B cell (primary cell): ENCODE measurements at regions not wholly inside any gene's neighbourhood (a gene's known extent, or its start where the extent isn't known, plus 50 kb on each side); places are given as distances from the start of the nearest gene placed in this dataset.

Source experiments
- ATAC-seq: fragments of 200-7000 bp; cut with Tn5 transposase; one replicate; pipeline ENCODE4 v1.10.0; 2021; ENCODE audit warnings: low read depth, mild to moderate bottlenecking, moderate number of reproducible peaks, moderate library complexity
- CTCF ChIA-PET: fragments of 350-600 bp; sonication (Branson Sonifier 250); formaldehyde crosslinking; loops from one replicate; lab custom pipeline; 2021; ENCODE audit warnings: antibody characterized with exemption, inconsistent platforms; lab: Charles Lee
- POLR2A ChIA-PET: fragments of 350-600 bp; sonication (Branson Sonifier 250); formaldehyde crosslinking; loops from one replicate; lab custom pipeline; 2021; ENCODE audit warnings: antibody characterized with exemption; lab: Charles Lee
- DNase-seq: peaks from one replicate; pipeline ENCODE4 v3.0.0; 2013
- H2AFZ ChIP-seq: 2 replicates; pipeline ENCODE4 v1.6.1; 2012; ENCODE audit warnings: mild to moderate bottlenecking, low read depth, low read length; ENCODE audit not compliant: insufficient read depth, poor library complexity, severe bottlenecking
- H3K27ac ChIP-seq, 2 donors: 1 replicate in 1 of 2; 2 replicates in 1 of 2; pipeline ENCODE4 v1.5.1; 2012 to 2013; ENCODE audit warnings: low read length in 2 of 2, mild to moderate bottlenecking in 2 of 2, moderate library complexity in 1 of 2
- H3K27me3 ChIP-seq, 4 experiments: fragments of 200-600 bp in 1 of 4; sonication (generic) in 1 of 4; replicated peaks in 1 of 4; 1 replicate in 2 of 4; 2 replicates in 2 of 4; pipeline versions ENCODE4 v1.6.1 to v1.7.0; 2013 to 2016; ENCODE audit warnings: low read length in 3 of 4, mild to moderate bottlenecking in 2 of 4, mixed read lengths in 1 of 4, moderate library complexity in 1 of 4; ENCODE audit not compliant: insufficient read depth in 4 of 4, control insufficient read depth in 3 of 4; ENCODE audit errors: control extremely low read depth in 1 of 4
- H3K36me3 ChIP-seq, 2 experiments: replicated peaks in 1 of 2; 1 replicate in 1 of 2; 2 replicates in 1 of 2; pipeline versions ENCODE4 v1.6.1 to v1.7.1; 2013; ENCODE audit warnings: low read length in 1 of 2; ENCODE audit not compliant: insufficient read depth in 2 of 2, control insufficient read depth in 1 of 2; ENCODE audit errors: control extremely low read depth in 1 of 2, extremely low read depth in 1 of 2
- H3K4me1 ChIP-seq, 2 donors: fragments of 200-600 bp in 1 of 2; sonication (generic) in 1 of 2; 1 replicate in 1 of 2; 2 replicates in 1 of 2; pipeline versions ENCODE4 v1.5.1 to v1.6.1; 2013 to 2017; ENCODE audit warnings: low read length in 2 of 2; ENCODE audit not compliant: control insufficient read depth in 2 of 2, insufficient read depth in 2 of 2
- H3K4me2 ChIP-seq: replicated peaks from 2 replicates; pipeline ENCODE3; 2012; ENCODE audit warnings: mild to moderate bottlenecking, low read depth, low read length; ENCODE audit not compliant: poor library complexity, severe bottlenecking
- H3K4me3 ChIP-seq, 5 experiments: fragments of 200-600 bp in 1 of 5; sonication (generic) in 1 of 5; 1 replicate in 3 of 5; 2 replicates in 2 of 5; pipeline versions ENCODE4 v1.5.1 to v1.7.0; 2011 to 2016; ENCODE audit warnings: low read length in 4 of 5, mild to moderate bottlenecking in 4 of 5, low read depth in 2 of 5, control low read depth in 1 of 5, moderate library complexity in 1 of 5; ENCODE audit not compliant: insufficient read depth in 1 of 5; ENCODE audit errors: control extremely low read depth in 1 of 5, extremely low read depth in 1 of 5
- H3K79me2 ChIP-seq: fragments of 200-600 bp; sonication (generic); one replicate; pipeline ENCODE4 v1.6.0; 2016; ENCODE audit warnings: low read length; ENCODE audit not compliant: control insufficient read depth, insufficient read depth
- H3K9ac ChIP-seq: fragments of 200-600 bp; sonication (generic); 2 replicates; pipeline ENCODE4 v1.6.1; 2017; ENCODE audit warnings: mild to moderate bottlenecking, low read length, moderate library complexity
- H3K9me3 ChIP-seq, 3 donors: one replicate each; pipeline versions ENCODE4 v1.6.1 to v1.7.1; 2013; ENCODE audit warnings: low read length in 2 of 3; ENCODE audit not compliant: control insufficient read depth in 2 of 3, insufficient read depth in 1 of 3; ENCODE audit errors: control extremely low read depth in 1 of 3
- H4K20me1 ChIP-seq: 2 replicates; pipeline ENCODE4 v1.6.0; 2012; ENCODE audit warnings: mild to moderate bottlenecking, low read length; ENCODE audit not compliant: insufficient read depth, control insufficient read depth, poor library complexity, severe bottlenecking
- H3K27ac Mint-ChIP-seq: one replicate; pipeline ENCODE4 v1.8.0; 2021; ENCODE audit warnings: mixed read lengths
- H3K27me3 Mint-ChIP-seq: one replicate; pipeline ENCODE4 v1.8.0; 2021; ENCODE audit warnings: mixed read lengths
- H3K4me1 Mint-ChIP-seq: one replicate; pipeline ENCODE4 v1.8.0; 2021; ENCODE audit warnings: mixed read lengths
- H3K4me3 Mint-ChIP-seq: one replicate; pipeline ENCODE4 v1.8.0; 2021; ENCODE audit warnings: mixed read lengths
- H3K9me3 Mint-ChIP-seq: one replicate; pipeline ENCODE4 v1.8.0; 2022; ENCODE audit warnings: mixed read lengths; ENCODE audit not compliant: insufficient read depth
- CTCF ChIP-seq: fragments of 200-600 bp; IDR thresholded peaks from one replicate; pipeline ENCODE4 v1.8.0; 2022; ENCODE audit warnings: antibody characterized with exemption, mild to moderate bottlenecking
- EZH2 ChIP-seq: IDR thresholded peaks from 2 replicates; pipeline ENCODE4 v1.6.1; 2012; ENCODE audit warnings: borderline replicate concordance, low read depth, mild to moderate bottlenecking, moderate library complexity, low read length; ENCODE audit not compliant: insufficient read depth, poor library complexity, severe bottlenecking
- WGBS: methylation state at CpG from one replicate; pipeline ENCODE4 v1.1.5; 2013; ENCODE audit warnings: missing lambda C conversion rate; ENCODE audit not compliant: insufficient coverage; 5-methylcytosine and 5-hydroxymethylcytosine counted together
- intact Hi-C: fragments of 100-400 bp; cut with micrococcal nuclease; formaldehyde crosslinking; loops from one replicate; pipeline ENCODE4 v1.10.0; 2022

DNA sequence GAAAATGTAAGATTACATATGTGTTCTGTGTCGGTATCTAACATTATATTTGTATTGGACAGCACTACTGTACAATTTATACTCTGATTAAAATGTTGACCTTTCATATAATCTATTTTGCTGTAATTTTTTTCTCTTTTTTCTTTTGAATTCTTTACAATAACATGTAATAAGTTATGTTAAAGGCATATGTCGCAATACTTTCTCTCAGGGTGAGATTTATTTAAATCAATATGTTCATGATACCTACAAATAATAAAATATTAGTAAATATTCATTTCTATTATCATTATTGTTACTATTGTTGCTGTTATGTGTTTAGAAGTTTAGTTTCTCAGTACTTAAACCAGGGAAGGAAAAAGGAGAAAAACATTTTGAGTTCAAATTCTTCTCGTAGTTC lies 807.4 kb downstream of the STIM2 start:
- H3K4me3 ChIP-seq: no peak overlapping the region
- TF ChIP-seq EZH2: no peak
- no peak for TF ChIP-seq CTCF
- Mint-ChIP-seq H3K9me3 (no peaks in the 10 kb centered on the region), H3K27me3 (no peaks in the 10 kb centered on the region), H3K27ac (no peak overlapping the region), H3K4me3 (no peak overlapping the region), H3K4me1 (no peaks in the 10 kb centered on the region)
- no peaks in the 10 kb centered on the region for H3K27me3 ChIP-seq
- no peak overlapping the region for H3K27ac ChIP-seq
- no peaks in the 10 kb centered on the region for H3K36me3 ChIP-seq
- H3K4me2 ChIP-seq: no peak overlapping the region
- CTCF ChIA-PET: no interaction called here
- no peak for ATAC-seq
- H3K79me2 ChIP-seq: no peaks in the 10 kb centered on the region
- no peak overlapping the region for H3K9ac ChIP-seq
- no peaks in the 10 kb centered on the region for H3K4me1 ChIP-seq
- POLR2A ChIA-PET: no interaction called here
- WGBS: no CpG with 5 or more reads among the region's 3 CpGs
- H2AFZ ChIP-seq: no peak overlapping the region
- H3K9me3 ChIP-seq: no peaks in the 10 kb centered on the region
- H4K20me1 ChIP-seq: no peaks in the 10 kb centered on the region
- intact Hi-C loops: no loop called here
- DNase-seq: no peak

- H3K9ac ChIP-seq: no peak overlapping the region
- no peaks in the 10 kb centered on the region for H3K9me3 Mint-ChIP-seq
- no peak overlapping the region for H3K27ac Mint-ChIP-seq
- no peaks in the 10 kb centered on the region for H3K4me1 Mint-ChIP-seq
- whole genome bisulfite sequencing: no CpG with 5 or more reads among the region's 1 CpG
- no peaks in the 10 kb centered on the region for H3K9me3 ChIP-seq
- intact Hi-C loops: no loop called here
- H3K4me3 ChIP-seq: no peak overlapping the region
- DNase-seq (no peak), ATAC-seq (no peak)
- no peaks in the 10 kb centered on the region for H3K79me2 ChIP-seq
- H2AFZ ChIP-seq: no peak overlapping the region
- no peaks in the 10 kb centered on the region for H3K4me1 ChIP-seq
- CTCF ChIA-PET: no interaction called here
- H3K4me3 Mint-ChIP-seq: no peak overlapping the region
- H3K27me3 ChIP-seq: no peaks in the 10 kb centered on the region
- POLR2A ChIA-PET: no interaction called here
- no peak overlapping the region for H3K27ac ChIP-seq
- TF ChIP-seq CTCF: no peak
- no peak for TF ChIP-seq EZH2
- no peak overlapping the region for H3K4me2 ChIP-seq
- H4K20me1 ChIP-seq: no peaks in the 10 kb centered on the region
- H3K36me3 ChIP-seq: no peaks in the 10 kb centered on the region
- H3K27me3 Mint-ChIP-seq: no peaks in the 10 kb centered on the region
These were observed 817.4 kb downstream of the STIM2 start for GRCh38 chr4:27678027-27678426.
